GM21723 (cell line): ENCODE measurements at regions not wholly inside any gene's neighbourhood (a gene's known extent, or its start where the extent isn't known, plus 50 kb on each side); places are given as distances from the start of the nearest gene placed in this dataset.

Experiments
- ATAC-seq: cut with Tn5 transposase; IDR thresholded peaks from one replicate; pipeline ENCODE4 v1.9.1; 2021; ENCODE audit warnings: mild to moderate bottlenecking, moderate library complexity; ENCODE audit not compliant: unreplicated experiment

DNA sequence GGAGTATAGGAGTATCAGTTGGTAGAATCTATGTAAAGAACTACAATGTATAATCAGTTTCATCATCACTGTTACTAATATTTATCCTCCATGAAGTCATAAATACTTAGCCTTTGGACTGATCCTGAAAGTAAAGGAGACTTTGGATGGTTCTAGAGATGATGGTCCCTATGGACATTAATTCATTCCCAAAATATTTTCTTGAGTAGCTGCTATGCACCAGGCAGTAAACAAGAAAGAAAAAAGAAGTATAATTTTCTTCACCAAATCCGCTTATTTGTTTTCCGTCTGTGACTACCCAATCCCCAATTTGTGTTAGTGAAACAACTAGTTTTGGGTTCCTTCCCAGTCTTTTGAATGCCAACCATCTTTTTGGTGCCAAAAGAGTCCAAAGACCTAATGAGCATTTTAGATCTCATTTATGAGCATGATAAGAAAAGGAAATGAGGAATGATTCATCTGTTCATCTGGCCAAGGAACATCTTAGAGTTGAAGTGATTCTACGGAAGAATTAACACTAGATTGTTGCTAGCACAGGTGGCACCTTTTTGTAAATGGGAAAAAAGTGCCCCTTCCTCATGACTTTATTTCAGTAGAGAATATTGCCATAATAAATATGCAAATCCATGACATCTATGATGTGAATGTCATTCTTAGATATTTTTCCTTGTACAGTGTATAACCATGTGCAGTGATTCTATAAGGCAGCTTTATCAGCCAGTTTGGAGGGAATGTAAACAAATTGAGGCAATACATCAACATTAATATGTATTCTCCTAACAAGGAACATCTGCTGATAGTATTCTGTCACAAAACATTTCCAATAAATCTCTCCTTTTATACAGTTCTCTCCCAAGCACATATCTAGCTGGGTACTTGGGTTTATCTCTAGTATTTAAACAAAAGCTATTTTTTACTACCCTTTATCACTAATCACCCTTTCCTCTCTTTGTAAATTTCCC is 85.1 kb upstream of the CCDC91 start:
- no peak for ATAC-seq

- ATAC-seq = no peak
These were observed 82.6 kb upstream of the CCDC91 start for GRCh38 chr12:28107679-28108078.

- no peak for ATAC-seq
These were observed 81.7 kb upstream of the CCDC91 start for GRCh38 chr12:28108599-28108998.

GRCh38 chr12:28110329-28110728 is 79.9 kb upstream of the CCDC91 start:
- ATAC-seq = no peak

- no peak for ATAC-seq
These were observed 75.8 kb upstream of the CCDC91 start for GRCh38 chr12:28114488-28114887.

DNA sequence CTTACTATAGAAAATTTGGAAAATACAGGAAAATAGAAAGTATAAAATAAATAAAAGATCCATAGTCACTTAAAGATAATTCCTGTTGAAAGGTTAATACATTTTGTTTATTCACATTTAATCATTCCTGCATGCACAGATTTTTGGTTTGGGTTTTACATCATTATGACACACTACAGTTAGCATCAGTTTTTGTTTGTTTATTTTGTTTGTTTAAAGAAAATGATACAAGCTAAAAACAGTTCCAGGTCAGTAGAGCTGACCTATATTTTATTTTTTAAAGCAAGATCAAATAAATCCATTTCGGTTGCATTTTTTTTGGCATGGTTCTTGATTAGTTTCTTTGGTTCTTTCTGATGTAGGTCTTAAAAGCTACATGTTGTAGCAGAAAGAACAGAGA is 68.8 kb upstream of the CCDC91 start:
- ATAC-seq = no peak

DNA sequence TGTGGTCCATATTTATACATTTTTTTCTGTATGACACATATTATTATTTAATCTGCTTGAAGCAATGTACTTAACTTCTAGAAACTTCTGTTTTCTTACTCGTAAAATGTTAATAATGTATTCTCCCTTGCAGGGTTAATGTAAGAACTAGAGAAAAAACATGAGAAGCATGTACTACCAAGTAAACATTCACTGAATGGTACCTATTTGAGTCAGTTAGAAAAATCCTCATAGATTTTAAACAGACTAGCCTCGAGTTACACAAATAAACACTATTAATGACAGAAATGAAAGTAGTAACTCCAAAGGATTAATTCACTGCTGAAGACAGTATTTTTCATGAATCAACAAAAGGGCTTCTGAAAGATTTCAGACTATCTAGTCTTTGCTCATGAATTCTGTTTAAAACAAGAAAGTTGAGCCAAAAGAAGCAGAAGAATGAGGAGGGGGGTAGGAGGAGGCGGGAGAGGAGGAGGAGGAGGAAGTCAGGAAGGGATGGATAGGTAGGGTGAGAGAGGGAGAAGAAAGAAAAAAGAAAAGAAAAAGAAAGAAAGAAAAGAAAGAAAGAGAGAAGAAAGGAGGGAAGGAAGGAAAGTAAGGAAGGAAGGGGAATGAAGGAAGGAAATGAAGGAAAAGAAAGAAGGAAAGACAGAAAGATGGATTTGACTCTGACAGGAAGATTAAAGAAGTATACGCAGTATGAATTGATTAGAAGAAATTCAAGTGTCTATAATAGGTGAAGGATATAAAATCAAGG is 68.2 kb upstream of the CCDC91 start:
- ATAC-seq = no peak

DNA sequence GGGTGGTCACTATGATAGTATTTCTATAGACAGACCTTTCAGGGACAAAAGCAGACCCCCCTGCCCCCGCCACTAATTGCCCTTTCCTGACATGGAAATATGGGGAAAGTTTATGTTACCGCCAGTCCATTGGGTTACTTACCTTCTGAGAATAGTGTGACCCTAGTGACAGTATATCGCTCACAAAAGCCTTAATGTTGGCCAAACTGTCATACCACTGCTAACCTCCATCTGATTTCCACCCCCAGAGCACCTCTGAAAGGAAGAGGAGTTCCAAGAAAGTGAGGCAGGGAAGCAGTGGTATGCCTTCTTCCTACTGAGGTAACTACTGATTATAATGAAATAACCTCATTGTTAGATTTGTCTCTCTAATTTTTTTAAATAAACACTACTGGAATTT is 67.5 kb upstream of the CCDC91 start:
- ATAC-seq = no peak

- no peak for ATAC-seq
These were observed 62.8 kb upstream of the CCDC91 start for GRCh38 chr12:28127455-28127854.

- ATAC-seq = no peak
These were observed 61.2 kb upstream of the CCDC91 start for GRCh38 chr12:28129031-28129430.

GRCh38 chr12:28130234-28130624 is 60.0 kb upstream of the CCDC91 start:
- ATAC-seq = no peak

DNA sequence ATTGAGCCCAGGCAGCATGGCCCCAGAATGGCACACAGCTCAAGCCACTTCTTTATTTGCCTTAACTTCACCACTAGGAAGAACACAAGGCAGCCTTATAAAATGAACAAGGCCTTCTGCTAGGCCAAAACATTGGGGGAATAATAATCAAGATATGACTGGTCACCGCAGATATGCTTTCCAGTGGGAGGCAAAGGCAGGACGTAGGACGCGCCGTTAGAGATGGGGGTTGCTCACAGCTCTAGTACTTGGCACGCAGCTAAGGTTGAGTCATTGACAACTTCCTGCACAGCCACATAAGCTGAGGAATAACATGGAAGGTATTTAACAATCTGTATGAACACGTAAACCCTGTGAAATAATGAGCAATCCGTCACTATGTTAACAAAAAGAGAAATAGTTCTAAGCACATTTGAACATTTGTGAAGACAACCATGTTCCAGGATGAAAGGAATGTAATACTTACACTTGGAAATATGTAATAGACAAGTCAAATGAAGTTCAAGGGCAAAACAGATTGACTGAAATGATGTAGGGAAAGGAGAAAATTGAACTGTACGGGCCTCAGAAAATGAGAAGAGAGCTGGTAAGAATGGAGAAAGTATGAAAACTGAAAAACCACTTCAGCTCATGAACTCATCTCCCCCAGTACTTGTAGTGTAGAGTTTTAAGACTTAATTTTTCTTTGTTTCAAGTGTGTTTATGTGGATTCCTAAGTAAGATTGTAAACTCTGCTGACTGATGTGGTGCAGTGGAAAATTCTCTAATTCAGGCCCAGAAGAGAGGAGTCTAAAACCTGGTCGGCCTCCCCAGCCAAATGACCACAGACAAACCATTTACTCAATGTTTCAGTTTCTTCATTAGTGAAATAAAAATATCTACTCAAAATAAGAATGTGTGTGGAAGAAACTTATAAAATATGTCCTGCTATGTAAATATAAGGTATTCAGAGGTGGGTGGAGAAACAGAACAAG is 59.3 kb upstream of the CCDC91 start:
- ATAC-seq = no peak

GRCh38 chr12:28132398-28132797 is 57.9 kb upstream of the CCDC91 start:
- ATAC-seq = no peak

- ATAC-seq = no peak
These were observed 54.3 kb upstream of the CCDC91 start for GRCh38 chr12:28135801-28136439.

DNA sequence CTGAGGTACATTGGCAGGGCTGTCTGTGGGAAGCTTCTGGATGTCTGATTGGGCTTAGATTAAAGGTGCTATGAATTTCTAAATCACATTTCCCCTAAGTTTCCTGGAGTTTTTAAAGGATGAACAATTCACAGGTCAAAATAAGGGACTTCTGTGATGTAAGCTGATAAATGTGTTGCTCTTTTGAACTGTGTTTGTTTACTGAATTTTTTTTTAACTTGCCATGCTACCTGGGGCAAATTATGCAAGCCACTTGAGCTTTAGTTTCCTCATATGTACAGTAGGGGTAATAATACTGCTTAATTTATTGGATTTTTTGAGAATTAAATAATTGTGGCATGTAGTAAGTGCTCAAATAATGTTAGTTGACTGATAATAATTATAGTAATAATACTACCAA is 52.8 kb upstream of the CCDC91 start:
- ATAC-seq = no peak

DNA sequence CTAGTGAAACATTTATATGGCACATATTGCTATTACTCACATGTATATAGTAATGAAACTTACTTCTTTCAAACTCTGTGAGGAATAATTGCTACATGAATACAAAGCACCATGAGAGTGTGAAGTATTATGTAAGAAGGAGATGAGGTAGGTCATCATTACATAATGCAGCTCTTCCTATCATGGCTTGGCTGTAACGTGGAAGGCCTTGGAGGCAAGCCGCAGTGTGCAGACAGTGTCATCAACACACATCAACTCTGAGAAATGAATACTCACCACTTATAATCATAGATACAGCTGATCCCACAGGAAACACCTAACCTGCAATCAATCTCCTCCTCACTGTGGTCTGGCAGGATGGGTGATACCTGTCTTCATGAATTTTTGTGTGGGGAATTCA is 49.9 kb upstream of the CCDC91 start:
- ATAC-seq = no peak
